Transverse colon (tissue), 4 donors: ENCODE measurements at regions not wholly inside any gene's neighbourhood (a gene's known extent, or its start where the extent isn't known, plus 50 kb on each side); places are given as distances from the start of the nearest gene placed in this dataset.

ENCODE experiments used
- CTCF ChIP-seq, 5 experiments: fragments of 200-600 bp in 3 of 5; fragments of 450-650 bp in 2 of 5; sonication (generic) in 3 of 5; IDR thresholded peaks; 1 replicate in 2 of 5; 2 replicates in 3 of 5; pipeline ENCODE4 v1.5.1; 2016 to 2017; ENCODE audit warnings: antibody characterized with exemption in 5 of 5, inconsistent platforms in 3 of 5, mild to moderate bottlenecking in 2 of 5, moderate library complexity in 1 of 5
- POLR2AphosphoS5 ChIP-seq, 3 donors: sonication (generic); formaldehyde crosslinking; IDR thresholded peaks; one replicate each; pipeline ENCODE4 v1.6.1; 2016; ENCODE audit warnings: antibody characterized with exemption in 3 of 3

- TF ChIP-seq CTCF (IDR thresholded peaks at IDR 0.05) (peak; percentile 74 to 91 (median 86)), POLR2AphosphoS5 (IDR thresholded peaks at IDR 0.05) (no peak)
Observed at GRCh38 chr6:166097914-166098522, 69.6 kb downstream of the TBXT start.
